Left ventricle myocardium inferior (tissue), 1 donor: ENCODE measurements at regions not wholly inside any gene's neighbourhood (a gene's known extent, or its start where the extent isn't known, plus 50 kb on each side); places are given as distances from the start of the nearest gene placed in this dataset.

ENCODE experiments used
- DNase-seq: peaks from one replicate; pipeline ENCODE4 v3.0.0-alpha.2; 2020
- H3K27ac ChIP-seq: fragments of 200-600 bp; replicated peaks from 2 replicates; pipeline ENCODE4 v1.8.0; 2021
- H3K27me3 ChIP-seq: fragments of 200-600 bp; 2 replicates; pipeline ENCODE4 v1.8.0; 2021; ENCODE audit warnings: low read depth
- H3K36me3 ChIP-seq: fragments of 200-600 bp; 2 replicates; pipeline ENCODE4 v1.8.0; 2021
- H3K4me1 ChIP-seq: fragments of 200-600 bp; 2 replicates; pipeline ENCODE4 v1.8.0; 2021
- H3K4me3 ChIP-seq: fragments of 200-600 bp; 2 replicates; pipeline ENCODE4 v1.8.0; 2021; ENCODE audit warnings: mild to moderate bottlenecking, moderate library complexity
- H3K9me3 ChIP-seq: fragments of 200-600 bp; replicated peaks from 2 replicates; pipeline ENCODE4 v1.8.0; 2021
- CTCF ChIP-seq: fragments of 200-600 bp; IDR thresholded peaks from 2 replicates; pipeline ENCODE4 v1.8.0; 2021; ENCODE audit warnings: antibody characterized with exemption, mild to moderate bottlenecking, borderline replicate concordance
- intact Hi-C: fragments of 100-400 bp; cut with micrococcal nuclease; formaldehyde crosslinking; loops from one replicate; pipeline ENCODE4 v1.11.0; 2022
- donor health status: DM: no; HTN: yes; CAD: no; lungs with severe emphysema.

DNA sequence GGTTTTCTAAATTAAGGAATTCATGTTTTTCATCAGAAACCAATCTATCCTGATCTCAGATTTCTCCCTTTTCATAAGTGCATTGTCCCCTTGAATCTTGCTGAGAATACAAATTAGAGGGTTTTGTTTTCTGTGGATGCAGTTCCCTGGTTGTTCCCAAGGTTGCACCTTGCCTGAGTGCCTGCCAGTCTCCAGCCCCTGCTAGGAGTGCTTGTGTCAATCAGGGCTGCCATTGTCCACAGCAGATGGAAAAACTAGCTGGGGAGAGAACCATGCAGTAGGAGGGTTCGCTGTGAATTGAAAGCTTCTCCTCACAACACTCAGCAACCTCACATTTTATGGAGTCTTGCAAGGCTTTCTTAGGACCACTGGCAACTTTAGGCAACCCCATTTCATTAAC, 210.8 kb upstream of the CTNNB1 start:
- Histone ChIP-seq H3K4me1 (no peaks in the 10 kb centered on the region), H3K36me3 (no peaks in the 10 kb centered on the region), H3K4me3 (no peak overlapping the region), H3K27me3 (no peaks in the 10 kb centered on the region), H3K27ac (no peak overlapping the region), H3K9me3 (no peaks in the 10 kb centered on the region)
- TF ChIP-seq CTCF, result no peak
- intact Hi-C loops, result no loop called here
- DNase-seq, result no peak

- DNase-seq, result no peak
- no peaks in the 10 kb centered on the region for H3K9me3 ChIP-seq
- no peak overlapping the region for H3K4me3 ChIP-seq
- intact Hi-C loops, result no loop called here
- no peak for TF ChIP-seq CTCF
- H3K4me1 ChIP-seq, result no peaks in the 10 kb centered on the region
- H3K27ac ChIP-seq, result no peak overlapping the region
- H3K27me3 ChIP-seq, result no peaks in the 10 kb centered on the region
- no peaks in the 10 kb centered on the region for H3K36me3 ChIP-seq
These were observed 209.9 kb upstream of the CTNNB1 start for GRCh38 chr3:40989141-40990061.

- TF ChIP-seq CTCF, result no peak
- DNase-seq, result no peak
- H3K4me3 ChIP-seq, result no peak overlapping the region
These were observed 209.2 kb upstream of the CTNNB1 start for GRCh38 chr3:40990062-40990456.

GRCh38 chr3:40992023-40992422, 207.3 kb upstream of the CTNNB1 start:
- DNase-seq, result no peak
- H3K4me3 ChIP-seq, result no peak overlapping the region
- H3K36me3 ChIP-seq, result no peaks in the 10 kb centered on the region
- intact Hi-C loops, result no loop called here
- H3K27ac ChIP-seq, result no peak overlapping the region
- no peaks in the 10 kb centered on the region for H3K9me3 ChIP-seq
- no peak for TF ChIP-seq CTCF
- no peaks in the 10 kb centered on the region for H3K27me3 ChIP-seq
- H3K4me1 ChIP-seq, result peaks cover 13% of the 10 kb centered on the region

More at GRCh38 chr3:40990062-40990456, 209.2 kb upstream of the CTNNB1 start:
- H3K4me1 ChIP-seq, result no peaks in the 10 kb centered on the region
- H3K27me3 ChIP-seq, result no peaks in the 10 kb centered on the region
- intact Hi-C loops, result no loop called here
- no peaks in the 10 kb centered on the region for H3K36me3 ChIP-seq
- no peaks in the 10 kb centered on the region for H3K9me3 ChIP-seq
- H3K27ac ChIP-seq, result no peak overlapping the region

- Histone ChIP-seq H3K4me1 (peaks cover 15% of the 10 kb centered on the region), H3K4me3 (no peak overlapping the region), H3K27me3 (no peaks in the 10 kb centered on the region), H3K9me3 (no peaks in the 10 kb centered on the region), H3K36me3 (no peaks in the 10 kb centered on the region), H3K27ac (no peak overlapping the region)
- intact Hi-C loops, result no loop called here
- no peak for DNase-seq
- no peak for TF ChIP-seq CTCF
These were observed 204.7 kb upstream of the CTNNB1 start for GRCh38 chr3:40994611-40995010.
